Mucosa of rectum (tissue), 2 donors: ENCODE measurements at regions not wholly inside any gene's neighbourhood (a gene's known extent, or its start where the extent isn't known, plus 50 kb on each side); places are given as distances from the start of the nearest gene placed in this dataset.

Experiments
- H3K27ac ChIP-seq, 2 donors: one replicate each; pipeline ENCODE4 v1.7.0; 2013; ENCODE audit warnings: inconsistent platforms in 2 of 2, low read depth in 2 of 2, low read length in 2 of 2
- H3K27me3 ChIP-seq, 2 donors: one replicate each; pipeline ENCODE4 v1.7.0; 2013; ENCODE audit warnings: low read length in 2 of 2; ENCODE audit not compliant: control insufficient read depth in 2 of 2, insufficient read depth in 2 of 2
- H3K36me3 ChIP-seq, 2 donors: one replicate each; pipeline ENCODE4 v1.7.0; 2013; ENCODE audit warnings: low read length in 2 of 2; ENCODE audit not compliant: control insufficient read depth in 2 of 2, insufficient read depth in 2 of 2
- H3K4me1 ChIP-seq, 2 donors: one replicate each; pipeline ENCODE4 v1.7.0; 2013; ENCODE audit warnings: low read length in 2 of 2, mild to moderate bottlenecking in 1 of 2; ENCODE audit not compliant: control insufficient read depth in 2 of 2, insufficient read depth in 2 of 2
- H3K4me3 ChIP-seq, 2 donors: one replicate each; pipeline ENCODE4 v1.7.0; 2013; ENCODE audit warnings: low read length in 2 of 2
- H3K9ac ChIP-seq, 2 donors: one replicate each; pipeline ENCODE4 v1.7.0; 2013; ENCODE audit warnings: low read length in 2 of 2, low read depth in 1 of 2, mild to moderate bottlenecking in 1 of 2
- H3K9me3 ChIP-seq, 2 donors: one replicate each; pipeline ENCODE4 v1.7.0; 2013; ENCODE audit warnings: low read length in 2 of 2; ENCODE audit not compliant: control insufficient read depth in 2 of 2
- donor health status: healthy.
- donor health status: Normal muscosa, but diverticular disease.

DNA sequence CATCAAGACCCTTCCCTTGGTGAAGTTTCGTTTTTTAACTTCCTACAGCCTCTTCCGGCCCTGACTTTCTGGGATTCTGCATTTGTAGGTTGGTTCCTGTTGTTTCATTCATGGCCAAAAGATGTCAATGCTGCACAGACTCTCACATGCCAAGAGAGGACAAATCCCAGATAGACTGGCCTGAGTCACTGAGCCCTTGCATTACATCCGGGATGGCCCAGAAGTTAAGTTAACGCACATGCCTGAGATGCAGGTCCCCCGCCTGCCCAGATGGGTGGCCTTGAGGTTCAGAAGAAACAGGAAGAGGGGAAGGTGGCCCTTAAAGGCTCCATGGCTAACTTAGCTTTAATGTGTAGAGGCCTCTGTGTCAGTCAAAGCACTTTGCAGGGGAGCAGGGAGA is 51.6 kb upstream of the SRGAP3 start:
- peaks cover 0 to 5% of the 10 kb centered on the region in 2 donors for H3K4me1 ChIP-seq
- no peaks in the 10 kb centered on the region for H3K36me3 ChIP-seq
- no peak overlapping the region for H3K9ac ChIP-seq
- H3K27me3 ChIP-seq, result peaks cover 0 to 3% of the 10 kb centered on the region in 2 donors
- no peak overlapping the region for H3K4me3 ChIP-seq
- no peak overlapping the region for H3K27ac ChIP-seq
- H3K9me3 ChIP-seq, result no peaks in the 10 kb centered on the region

DNA sequence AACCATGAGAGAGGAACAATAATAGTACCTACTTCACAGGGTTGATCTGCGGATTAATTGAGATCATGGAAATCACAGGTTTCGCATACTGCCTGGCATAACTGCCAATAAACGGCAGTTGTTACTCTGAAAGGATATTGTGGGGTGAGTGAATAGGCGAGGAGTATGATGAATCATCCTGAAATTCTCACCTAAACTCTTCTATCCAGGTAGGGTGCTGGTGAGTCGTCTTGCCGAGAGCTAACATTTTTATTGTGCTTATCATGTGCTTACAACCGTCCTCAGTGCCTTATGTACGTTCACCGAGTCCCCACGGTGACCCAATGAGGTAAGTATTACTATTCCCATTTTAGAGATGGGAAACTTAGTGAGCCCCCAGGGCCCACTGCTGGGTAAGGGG is 52.4 kb upstream of the SRGAP3 start:
- no peak overlapping the region for H3K4me3 ChIP-seq
- H3K9ac ChIP-seq, result no peak overlapping the region
- no peaks in the 10 kb centered on the region for H3K36me3 ChIP-seq
- H3K27ac ChIP-seq, result no peak overlapping the region
- no peaks in the 10 kb centered on the region for H3K9me3 ChIP-seq
- peaks cover 0 to 3% of the 10 kb centered on the region in 2 donors for H3K27me3 ChIP-seq
- peaks cover 0 to 5% of the 10 kb centered on the region in 2 donors for H3K4me1 ChIP-seq

DNA sequence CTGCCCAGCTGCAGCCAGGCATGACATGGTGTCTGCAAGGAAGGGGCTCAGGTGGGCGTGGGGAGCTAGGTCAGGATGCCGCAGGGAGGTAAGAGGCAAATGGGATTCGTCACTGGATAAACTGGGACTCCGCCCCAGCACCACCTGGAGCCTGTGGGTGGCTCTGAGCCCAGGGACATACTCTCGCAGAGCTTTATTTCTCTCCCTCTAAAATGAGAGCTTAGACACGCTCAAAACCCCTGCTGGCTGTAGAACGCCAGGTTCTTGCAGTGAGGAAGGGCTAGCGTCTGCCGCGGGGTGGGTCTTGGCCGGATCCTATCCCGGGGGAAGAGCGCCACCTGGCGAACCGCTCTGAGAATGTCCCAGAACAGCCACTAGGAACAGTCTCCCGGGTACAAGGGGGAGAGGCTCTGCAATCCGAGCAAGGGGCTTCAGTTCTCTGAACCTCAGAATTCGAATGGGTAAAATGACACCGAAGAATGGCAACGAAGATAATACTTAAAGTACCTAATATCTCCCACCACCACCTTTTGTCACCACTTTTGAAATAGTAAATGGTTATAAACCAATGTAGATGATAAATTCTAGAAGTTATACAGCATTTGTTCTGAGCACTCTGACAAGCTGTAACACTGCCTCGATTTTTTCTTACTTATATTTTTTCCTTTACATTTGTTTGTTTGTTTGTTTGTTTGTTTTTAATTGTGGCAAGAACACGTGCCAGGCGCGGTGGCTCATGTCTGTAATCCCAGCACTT is 53.2 kb upstream of the SRGAP3 start:
- Histone ChIP-seq H3K27ac (no peak overlapping the region), H3K36me3 (no peaks in the 10 kb centered on the region), H3K4me3 (peak overlapping the region; percentile 53 to 57), H3K9me3 (no peaks in the 10 kb centered on the region), H3K4me1 (peaks cover 0 to 5% of the 10 kb centered on the region in 2 donors), H3K27me3 (peaks cover 0 to 3% of the 10 kb centered on the region in 2 donors), H3K9ac (peak overlapping the region in 1 of 2 donors; percentile 48)

DNA sequence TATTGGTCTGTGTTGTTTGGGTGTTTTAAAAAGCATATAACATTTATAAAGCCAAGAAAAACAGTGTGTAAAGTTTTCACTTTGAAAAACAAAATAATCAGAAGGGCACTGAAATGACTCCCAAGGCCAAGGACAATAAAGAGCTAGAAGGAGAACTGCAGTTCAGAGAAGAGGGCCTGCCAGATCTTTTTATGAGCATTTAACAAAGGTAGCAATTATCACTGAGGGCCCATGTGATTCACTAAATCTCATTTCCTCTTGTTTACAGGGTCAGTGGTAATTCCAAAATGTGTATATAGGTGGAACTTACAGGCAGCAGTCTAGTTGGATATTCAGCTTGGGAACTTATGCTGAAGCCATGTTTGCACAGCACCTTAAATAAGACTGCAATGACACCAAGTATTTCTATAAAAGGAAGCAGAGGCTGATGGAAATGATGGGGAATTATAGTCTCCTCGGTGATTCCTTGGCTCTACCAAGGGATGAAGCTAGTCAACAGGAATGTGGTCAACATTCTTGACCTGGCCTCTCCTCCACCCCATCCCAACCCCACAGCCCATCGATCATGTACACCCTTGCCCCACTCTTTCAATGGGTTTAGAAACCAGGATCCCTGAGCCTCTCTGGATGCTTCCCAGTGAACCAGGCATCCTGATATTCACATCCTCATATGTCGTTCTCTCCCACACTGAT is 54.4 kb upstream of the THUMPD3 start:
- H3K4me1 ChIP-seq, result no peaks in the 10 kb centered on the region
- no peaks in the 10 kb centered on the region for H3K27me3 ChIP-seq
- H3K9ac ChIP-seq, result no peak overlapping the region
- H3K4me3 ChIP-seq, result no peak overlapping the region
- no peaks in the 10 kb centered on the region for H3K9me3 ChIP-seq
- H3K27ac ChIP-seq, result no peak overlapping the region
- no peaks in the 10 kb centered on the region for H3K36me3 ChIP-seq

DNA sequence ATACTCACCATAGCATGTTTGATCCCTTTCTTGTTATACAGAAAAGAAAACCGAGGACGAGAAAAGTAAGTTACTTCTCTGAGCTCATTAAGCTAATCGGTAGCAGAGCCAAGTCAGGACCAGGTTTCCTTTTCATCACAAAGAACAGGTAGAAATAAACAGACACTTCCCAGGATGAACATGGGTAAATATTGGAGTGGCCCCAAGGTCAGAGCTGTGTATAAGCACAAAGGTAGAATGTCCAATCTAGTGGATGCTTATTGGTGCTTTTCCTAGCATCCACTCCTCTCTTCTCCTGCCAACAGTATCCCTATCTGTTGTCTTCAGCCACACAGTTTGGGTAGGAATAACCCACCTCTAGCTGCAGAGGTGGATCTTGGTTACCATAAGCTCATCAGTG is 52.8 kb upstream of the THUMPD3 start:
- Histone ChIP-seq H3K9ac (no peak overlapping the region), H3K27ac (no peak overlapping the region), H3K36me3 (no peaks in the 10 kb centered on the region), H3K27me3 (no peaks in the 10 kb centered on the region), H3K4me3 (no peak overlapping the region), H3K9me3 (no peaks in the 10 kb centered on the region), H3K4me1 (no peaks in the 10 kb centered on the region)

DNA sequence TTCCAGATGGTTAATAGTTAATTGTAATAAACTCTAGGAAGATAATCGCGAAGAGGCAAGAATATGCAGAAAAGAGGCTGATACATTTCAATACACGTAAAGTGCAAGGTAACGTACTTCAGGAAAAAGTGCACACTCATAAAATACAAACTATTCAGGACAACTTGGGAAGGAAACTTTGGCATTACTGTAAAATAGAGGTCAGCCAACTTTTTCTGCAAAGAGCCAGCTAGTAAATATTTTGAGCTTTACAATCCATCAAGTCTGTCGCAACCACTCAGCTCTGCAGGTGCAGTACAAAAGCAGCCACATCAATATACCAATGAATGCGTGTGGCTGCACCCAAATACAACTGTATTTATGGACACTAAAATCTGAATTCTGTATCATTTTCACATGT is 51.6 kb upstream of the THUMPD3 start:
- Histone ChIP-seq H3K4me1 (no peaks in the 10 kb centered on the region), H3K27me3 (no peaks in the 10 kb centered on the region)

More for the DNA sequence above, 51.6 kb upstream of the THUMPD3 start:
- H3K9me3 ChIP-seq, result no peaks in the 10 kb centered on the region
- no peaks in the 10 kb centered on the region for H3K36me3 ChIP-seq
- H3K27ac ChIP-seq, result no peak overlapping the region
- H3K9ac ChIP-seq, result no peak overlapping the region
- no peak overlapping the region for H3K4me3 ChIP-seq
